HCT116 (cell line): ENCODE measurements at regions not wholly inside any gene's neighbourhood (a gene's known extent, or its start where the extent isn't known, plus 50 kb on each side); places are given as distances from the start of the nearest gene placed in this dataset.
"Not testable (repeated sequence)": the region's sequence is repeated elsewhere in the genome, so short reads cannot be mapped to it uniquely, and the experiment has no call there.

ENCODE experiments used
- CEBPB ChIP-seq: IDR thresholded peaks from 2 replicates; pipeline ENCODE4 v1.6.1; 2012; ENCODE audit warnings: low read depth
- EZH2phosphoT487 ChIP-seq: fragments of 200-600 bp; IDR thresholded peaks from 2 replicates; pipeline ENCODE4 v1.6.1; 2018; ENCODE audit warnings: antibody characterized with exemption, borderline replicate concordance
- FOSL1 ChIP-seq: IDR thresholded peaks from 2 replicates; pipeline ENCODE4 v1.6.1; 2012; ENCODE audit warnings: low read depth
- JUND ChIP-seq: IDR thresholded peaks from 2 replicates; pipeline ENCODE4 v1.6.1; 2012
- MAX ChIP-seq: IDR thresholded peaks from 2 replicates; pipeline ENCODE4 v1.6.1; 2012
- POLR2A ChIP-seq: IDR thresholded peaks from 2 replicates; pipeline ENCODE4 v1.7.0; 2011; ENCODE audit warnings: borderline replicate concordance; ENCODE audit not compliant: insufficient read depth, insufficient read length; ENCODE audit errors: extremely low read depth
- POLR2AphosphoS5 ChIP-seq: IDR thresholded peaks from 2 replicates; pipeline ENCODE4 v1.6.1; 2011; ENCODE audit warnings: mild to moderate bottlenecking, low read depth, low read length, moderate library complexity
- REST ChIP-seq: IDR thresholded peaks from 2 replicates; pipeline ENCODE4 v1.6.1; 2012; ENCODE audit warnings: low read depth
- SIN3A ChIP-seq: IDR thresholded peaks from 2 replicates; pipeline ENCODE4 v1.6.1; 2012; ENCODE audit warnings: low read depth
- SP1 ChIP-seq: IDR thresholded peaks from 2 replicates; pipeline ENCODE4 v1.6.1; 2012; ENCODE audit warnings: low read depth
- SRF ChIP-seq: IDR thresholded peaks from 2 replicates; pipeline ENCODE4 v1.6.1; 2012; ENCODE audit warnings: low read depth
- YY1 ChIP-seq: IDR thresholded peaks from 2 replicates; pipeline ENCODE4 v1.6.1; 2011; ENCODE audit warnings: low read length, low read depth, moderate library complexity, mild to moderate bottlenecking; ENCODE audit not compliant: insufficient replicate concordance; ENCODE audit errors: extremely low read depth
- TF ChIP-seq, protein P1 (sequence below), 3 experiments: fragments of 200-600 bp in 1 of 3; sonication (generic) in 1 of 3; IDR thresholded peaks in 2 of 3; conservative IDR thresholded peaks in 1 of 3; 2 replicates each; pipeline ENCODE4 v1.5.1; 2012 to 2017; ENCODE audit warnings: low read depth in 2 of 3, low read length in 2 of 3, antibody characterized with exemption in 1 of 3, borderline replicate concordance in 1 of 3, control low read depth in 1 of 3, mild to moderate bottlenecking in 1 of 3, mixed read lengths in 1 of 3, mixed run types in 1 of 3, moderate library complexity in 1 of 3; ENCODE audit not compliant: insufficient read depth in 1 of 3
- TF ChIP-seq, protein P2 (sequence below): IDR thresholded peaks from 2 replicates; pipeline ENCODE4 v1.6.1; 2012

DNA sequence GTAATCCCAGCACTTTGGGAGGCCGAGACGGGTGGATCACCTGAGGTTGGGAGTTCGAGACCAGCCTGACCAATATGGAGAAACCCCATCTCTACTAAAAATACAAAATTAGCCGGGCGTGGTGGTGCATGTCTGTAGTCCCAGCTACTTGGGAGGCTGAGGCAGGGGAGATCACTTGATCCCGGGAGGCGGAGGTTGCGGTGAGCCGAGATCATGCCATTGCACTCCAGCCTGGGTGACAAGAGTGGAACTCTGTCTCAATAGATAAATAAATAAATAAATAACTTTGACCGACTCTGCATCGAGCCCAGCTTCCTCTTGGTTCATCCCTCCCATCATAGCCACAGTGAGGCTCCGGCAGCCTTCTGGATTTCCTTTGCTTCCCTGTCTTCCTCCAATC is 89.6 kb downstream of the CRLF2 start:
- TF ChIP-seq, protein P1, sequence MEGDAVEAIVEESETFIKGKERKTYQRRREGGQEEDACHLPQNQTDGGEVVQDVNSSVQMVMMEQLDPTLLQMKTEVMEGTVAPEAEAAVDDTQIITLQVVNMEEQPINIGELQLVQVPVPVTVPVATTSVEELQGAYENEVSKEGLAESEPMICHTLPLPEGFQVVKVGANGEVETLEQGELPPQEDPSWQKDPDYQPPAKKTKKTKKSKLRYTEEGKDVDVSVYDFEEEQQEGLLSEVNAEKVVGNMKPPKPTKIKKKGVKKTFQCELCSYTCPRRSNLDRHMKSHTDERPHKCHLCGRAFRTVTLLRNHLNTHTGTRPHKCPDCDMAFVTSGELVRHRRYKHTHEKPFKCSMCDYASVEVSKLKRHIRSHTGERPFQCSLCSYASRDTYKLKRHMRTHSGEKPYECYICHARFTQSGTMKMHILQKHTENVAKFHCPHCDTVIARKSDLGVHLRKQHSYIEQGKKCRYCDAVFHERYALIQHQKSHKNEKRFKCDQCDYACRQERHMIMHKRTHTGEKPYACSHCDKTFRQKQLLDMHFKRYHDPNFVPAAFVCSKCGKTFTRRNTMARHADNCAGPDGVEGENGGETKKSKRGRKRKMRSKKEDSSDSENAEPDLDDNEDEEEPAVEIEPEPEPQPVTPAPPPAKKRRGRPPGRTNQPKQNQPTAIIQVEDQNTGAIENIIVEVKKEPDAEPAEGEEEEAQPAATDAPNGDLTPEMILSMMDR (IDR thresholded peaks at IDR 0.05 in 2 of 3, conservative IDR thresholded peaks at IDR 0.05 in 1 of 3; ENCODE audit: borderline replicate concordance in 1 of 3, insufficient read depth in 1 of 3, low read depth in 2 of 3, low read length in 2 of 3), result not testable (repeated sequence)
- TF ChIP-seq EZH2phosphoT487, SRF, POLR2A, SP1, SIN3A, CEBPB, JUND, MAX, REST, FOSL1, POLR2AphosphoS5, YY1: not testable (repeated sequence)
- TF ChIP-seq, protein P2, sequence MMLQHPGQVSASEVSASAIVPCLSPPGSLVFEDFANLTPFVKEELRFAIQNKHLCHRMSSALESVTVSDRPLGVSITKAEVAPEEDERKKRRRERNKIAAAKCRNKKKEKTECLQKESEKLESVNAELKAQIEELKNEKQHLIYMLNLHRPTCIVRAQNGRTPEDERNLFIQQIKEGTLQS, result not testable (repeated sequence)
